PC-9 (cell line): ENCODE measurements at regions not wholly inside any gene's neighbourhood (a gene's known extent, or its start where the extent isn't known, plus 50 kb on each side); places are given as distances from the start of the nearest gene placed in this dataset.

ENCODE experiments used
- BruUV-seq: library from RNA; stranded (reverse); fragments of 400-500 nt; replicated peaks from 2 replicates; lab custom pipeline; 2021; lab: Mats Ljungman, UMichigan
- CTCF ChIA-PET: fragments of 300-600 bp; sonication (Branson Sonifier 250); formaldehyde crosslinking; loops from one replicate; lab custom pipeline; 2022; ENCODE audit warnings: antibody characterized with exemption; lab: Charles Lee
- POLR2A ChIA-PET: fragments of 300-600 bp; sonication (Branson Sonifier 250); formaldehyde crosslinking; loops from one replicate; lab custom pipeline; 2022; ENCODE audit warnings: antibody characterized with exemption; ENCODE audit not compliant: unreplicated experiment; lab: Charles Lee
- DNase-seq, 2 experiments: peaks; one replicate each; pipeline versions ENCODE4 v3.0.0 to v3.0.0-alpha.2; 2015 to 2022; ENCODE audit warnings: mixed read lengths in 1 of 2
- H2AFZ ChIP-seq: fragments of 200-600 bp; sonication (generic); 2 replicates; pipeline ENCODE4 v1.8.1; 2017; ENCODE audit warnings: antibody characterized with exemption
- H3F3A ChIP-seq: fragments of 200-600 bp; sonication (generic); 2 replicates; pipeline ENCODE4 v1.8.1; 2017; ENCODE audit warnings: antibody characterized with exemption, mild to moderate bottlenecking, low read depth; ENCODE audit not compliant: insufficient read depth
- H3K27ac ChIP-seq: fragments of 200-600 bp; sonication (generic); 2 replicates; pipeline ENCODE4 v1.6.1; 2016; ENCODE audit warnings: mixed run types
- H3K27me3 ChIP-seq: fragments of 200-600 bp; sonication (generic); 2 replicates; pipeline ENCODE4 v1.6.1; 2016; ENCODE audit warnings: low read depth, mixed run types; ENCODE audit not compliant: insufficient read depth
- H3K36me3 ChIP-seq: fragments of 200-600 bp; sonication (generic); 2 replicates; pipeline ENCODE4 v1.6.1; 2016; ENCODE audit warnings: low read depth, mixed run types
- H3K4me1 ChIP-seq: fragments of 200-600 bp; sonication (generic); replicated peaks from 2 replicates; pipeline ENCODE4 v1.6.1; 2016; ENCODE audit warnings: mixed run types; ENCODE audit not compliant: insufficient read depth
- H3K4me2 ChIP-seq: fragments of 200-600 bp; sonication (generic); 2 replicates; pipeline ENCODE4 v1.6.1; 2017; ENCODE audit warnings: mixed run types
- H3K4me3 ChIP-seq: fragments of 200-600 bp; sonication (generic); 2 replicates; pipeline ENCODE4 v1.6.1; 2016; ENCODE audit warnings: mixed run types
- H3K79me2 ChIP-seq: fragments of 200-600 bp; sonication (generic); 2 replicates; pipeline ENCODE4 v1.6.1; 2017; ENCODE audit warnings: low read depth, mixed run types
- H3K9me2 ChIP-seq: fragments of 200-600 bp; sonication (generic); 2 replicates; pipeline ENCODE4 v1.8.1; 2017; ENCODE audit warnings: mild to moderate bottlenecking; ENCODE audit not compliant: insufficient read depth
- H3K9me3 ChIP-seq: fragments of 200-600 bp; sonication (generic); 2 replicates; pipeline ENCODE4 v1.8.1; 2016; ENCODE audit warnings: low read depth; ENCODE audit not compliant: insufficient read depth
- H4K20me1 ChIP-seq: fragments of 200-600 bp; sonication (generic); 2 replicates; pipeline ENCODE4 v1.8.1; 2017; ENCODE audit not compliant: insufficient read depth
- CTCF ChIP-seq: fragments of 200-600 bp; sonication (generic); conservative IDR thresholded peaks from 2 replicates; pipeline ENCODE4 v1.6.1; 2017; ENCODE audit warnings: mixed run types, antibody characterized with exemption, mild to moderate bottlenecking, moderate library complexity
- EZH2 ChIP-seq: fragments of 200-600 bp; sonication (generic); IDR thresholded peaks from 2 replicates; pipeline ENCODE4 v1.8.0; 2017; ENCODE audit warnings: antibody characterized with exemption, low read depth
- intact Hi-C: fragments of 100-400 bp; cut with micrococcal nuclease; formaldehyde crosslinking; loops from one replicate; pipeline ENCODE4 v1.10.0; 2022; ENCODE audit not compliant: unreplicated experiment

- ChIA-PET POLR2A (interaction anchor here (0.6 kb wide), 1 partner anchor 104 kb away, joined by 3 read pairs; no protein-coding TSS in a partner anchor), CTCF (no interaction called here)
- intact Hi-C loops: no loop called here
- Histone ChIP-seq H3K9me3 (peaks cover 9% of the 10 kb centered on the region; the same call in 1 of the 2 replicates), H3K27ac (no peak overlapping the region), H2AFZ (no peak overlapping the region), H4K20me1 (no peaks in the 10 kb centered on the region), H3K27me3 (no peaks in the 10 kb centered on the region), H3F3A (peaks cover 16% of the 10 kb centered on the region), H3K79me2 (no peaks in the 10 kb centered on the region), H3K36me3 (no peaks in the 10 kb centered on the region), H3K9me2 (no peaks in the 10 kb centered on the region), H3K4me1 (peaks cover 20% of the 10 kb centered on the region), H3K4me3 (no peak overlapping the region), H3K4me2 (no peak overlapping the region)
- no peak for DNase-seq
- TF ChIP-seq CTCF (no peak), EZH2 (no peak)
- BruUV-seq: no TSS peak
Observed at GRCh38 chr2:222779145-222779832, 81.5 kb upstream of the ACSL3 start.

GRCh38 chr2:222780051-222780450, 80.8 kb upstream of the ACSL3 start:
- H3K4me1 ChIP-seq: peaks cover 13% of the 10 kb centered on the region
- H3F3A ChIP-seq: peaks cover 16% of the 10 kb centered on the region
- no peaks in the 10 kb centered on the region for H4K20me1 ChIP-seq
- H2AFZ ChIP-seq: no peak overlapping the region
- CTCF ChIA-PET: no interaction called here
- no peaks in the 10 kb centered on the region for H3K27me3 ChIP-seq
- no peaks in the 10 kb centered on the region for H3K36me3 ChIP-seq
- intact Hi-C loops: no loop called here
- H3K4me3 ChIP-seq: no peak overlapping the region
- H3K4me2 ChIP-seq: no peak overlapping the region
- POLR2A ChIA-PET: no interaction called here
- H3K9me3 ChIP-seq: peaks cover 14% of the 10 kb centered on the region; the same call in 1 of the 2 replicates
- no peaks in the 10 kb centered on the region for H3K79me2 ChIP-seq
- DNase-seq: no peak
- H3K27ac ChIP-seq: no peak overlapping the region
- no peaks in the 10 kb centered on the region for H3K9me2 ChIP-seq
- BruUV-seq: no TSS peak
- TF ChIP-seq EZH2 (no peak), CTCF (no peak)

- Histone ChIP-seq H3K79me2 (no peaks in the 10 kb centered on the region), H3K9me2 (no peaks in the 10 kb centered on the region), H3K27ac (no peak overlapping the region), H4K20me1 (no peaks in the 10 kb centered on the region), H3K27me3 (no peaks in the 10 kb centered on the region), H3K4me1 (peaks cover 18% of the 10 kb centered on the region), H2AFZ (no peak overlapping the region), H3F3A (peaks cover 16% of the 10 kb centered on the region), H3K36me3 (no peaks in the 10 kb centered on the region), H3K4me2 (no peak overlapping the region), H3K9me3 (peaks cover 14% of the 10 kb centered on the region; the same call in 1 of the 2 replicates), H3K4me3 (no peak overlapping the region)
- no peak for DNase-seq
- no peak for TF ChIP-seq CTCF
- ChIA-PET CTCF (no interaction called here), POLR2A (no interaction called here)
- intact Hi-C loops: no loop called here
- no TSS peak for BruUV-seq
Observed at GRCh38 chr2:222782201-222782730, 78.6 kb upstream of the ACSL3 start.
